Neural cell (in vitro differentiated cells): ENCODE measurements at regions not wholly inside any gene's neighbourhood (a gene's known extent, or its start where the extent isn't known, plus 50 kb on each side); places are given as distances from the start of the nearest gene placed in this dataset.

Experiments
- EZH2 ChIP-seq: fragments of 200-600, 300-800 bp; shearing (Covaris generic), sonication (generic); IDR thresholded peaks from 2 replicates; pipeline ENCODE4 v1.6.1; 2014; ENCODE audit warnings: antibody characterized with exemption, low read length, borderline replicate concordance, mild to moderate bottlenecking; ENCODE audit not compliant: insufficient read depth, poor library complexity, severe bottlenecking
- SMC3 ChIP-seq: fragments of 450-650 bp; conservative IDR thresholded peaks from 2 replicates; pipeline ENCODE4 v1.6.1; 2014; ENCODE audit warnings: antibody characterized with exemption, mild to moderate bottlenecking, moderate library complexity; ENCODE audit not compliant: poor library complexity
- TAF1 ChIP-seq: IDR thresholded peaks from 2 replicates; pipeline ENCODE4 v1.6.1; 2012; ENCODE audit warnings: low read depth
- TF ChIP-seq, protein P1 (sequence below): fragments of 450-650 bp; IDR thresholded peaks from 2 replicates; pipeline ENCODE4 v1.5.1; 2014; ENCODE audit warnings: antibody characterized with exemption, mild to moderate bottlenecking, moderate library complexity; ENCODE audit not compliant: poor library complexity, severe bottlenecking

DNA sequence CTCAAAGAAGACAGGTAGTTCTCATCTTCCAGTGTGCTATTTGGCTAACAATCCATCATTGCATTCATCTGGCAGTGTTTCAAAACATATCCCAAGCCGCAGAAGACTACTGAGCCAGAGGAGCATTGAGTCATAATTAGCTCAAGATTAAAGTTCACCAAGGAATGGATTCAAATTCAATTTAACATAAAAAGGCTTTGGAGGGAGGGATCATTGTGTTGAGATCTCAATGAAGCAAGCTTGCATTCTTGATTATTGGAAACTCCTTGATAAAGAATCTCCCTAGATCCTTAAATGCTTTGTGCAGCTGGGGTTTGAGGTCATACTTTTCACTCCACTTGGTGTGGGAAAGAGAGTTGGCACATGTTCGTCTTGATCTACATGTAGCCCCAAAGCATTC lies 142.8 kb upstream of the SEMA3A start:
- TF ChIP-seq, protein P1, sequence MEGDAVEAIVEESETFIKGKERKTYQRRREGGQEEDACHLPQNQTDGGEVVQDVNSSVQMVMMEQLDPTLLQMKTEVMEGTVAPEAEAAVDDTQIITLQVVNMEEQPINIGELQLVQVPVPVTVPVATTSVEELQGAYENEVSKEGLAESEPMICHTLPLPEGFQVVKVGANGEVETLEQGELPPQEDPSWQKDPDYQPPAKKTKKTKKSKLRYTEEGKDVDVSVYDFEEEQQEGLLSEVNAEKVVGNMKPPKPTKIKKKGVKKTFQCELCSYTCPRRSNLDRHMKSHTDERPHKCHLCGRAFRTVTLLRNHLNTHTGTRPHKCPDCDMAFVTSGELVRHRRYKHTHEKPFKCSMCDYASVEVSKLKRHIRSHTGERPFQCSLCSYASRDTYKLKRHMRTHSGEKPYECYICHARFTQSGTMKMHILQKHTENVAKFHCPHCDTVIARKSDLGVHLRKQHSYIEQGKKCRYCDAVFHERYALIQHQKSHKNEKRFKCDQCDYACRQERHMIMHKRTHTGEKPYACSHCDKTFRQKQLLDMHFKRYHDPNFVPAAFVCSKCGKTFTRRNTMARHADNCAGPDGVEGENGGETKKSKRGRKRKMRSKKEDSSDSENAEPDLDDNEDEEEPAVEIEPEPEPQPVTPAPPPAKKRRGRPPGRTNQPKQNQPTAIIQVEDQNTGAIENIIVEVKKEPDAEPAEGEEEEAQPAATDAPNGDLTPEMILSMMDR = no peak
- no peak for TF ChIP-seq SMC3
- TF ChIP-seq EZH2 = no peak
- TF ChIP-seq TAF1 = no peak
